ENCODE measurements at regions not wholly inside any gene's neighbourhood (a gene's known extent, or its start where the extent isn't known, plus 50 kb on each side); places are given as distances from the start of the nearest gene placed in this dataset.

DNA sequence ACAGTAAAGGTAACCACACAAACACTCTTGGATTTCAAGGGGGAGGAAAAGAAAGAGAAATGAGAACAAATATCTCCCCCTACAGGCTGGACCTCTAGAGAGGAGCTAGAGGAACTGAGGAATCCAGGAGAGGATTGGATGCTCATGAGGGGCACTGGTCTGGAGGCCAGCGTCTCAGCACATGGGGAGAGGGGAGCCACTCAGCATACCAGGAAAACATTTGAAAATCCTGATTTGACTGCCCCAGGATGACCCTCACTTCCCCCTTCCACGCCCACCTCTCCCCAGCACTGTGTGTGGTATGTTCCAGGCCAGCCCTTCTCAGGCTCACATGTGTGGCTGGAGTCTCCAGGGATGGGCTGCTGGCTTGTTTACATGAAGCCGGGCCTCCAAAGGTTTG, 396.8 kb upstream of the ID2 start:
- TF ChIP-seq YY1 (IDR thresholded peaks at IDR 0.05; ENCODE audit: insufficient read depth, insufficient read length), result no peak
- TF ChIP-seq ZNF274 (IDR thresholded peaks at IDR 0.05; ENCODE audit: low read depth, low read length), result no peak

Data from NT2/D1 (cell line).